Uterus (tissue), 2 donors: ENCODE measurements at regions not wholly inside any gene's neighbourhood (a gene's known extent, or its start where the extent isn't known, plus 50 kb on each side); places are given as distances from the start of the nearest gene placed in this dataset.

ENCODE experiments used
- CTCF ChIP-seq, 4 experiments: fragments of 200-600 bp in 2 of 4; fragments of 450-650 bp in 2 of 4; sonication (generic) in 2 of 4; IDR thresholded peaks; one replicate each; pipeline ENCODE4 v1.5.1; 2016 to 2019; ENCODE audit warnings: antibody characterized with exemption in 4 of 4, mild to moderate bottlenecking in 2 of 4, moderate library complexity in 1 of 4
- POLR2A ChIP-seq, 2 donors: fragments of 450-650 bp; IDR thresholded peaks; one replicate each; pipeline ENCODE4 v1.6.1; 2016; ENCODE audit warnings: antibody characterized with exemption in 2 of 2, mild to moderate bottlenecking in 1 of 2, moderate library complexity in 1 of 2

GRCh38 chr6:4459996-4460395 lies 316.2 kb upstream of the CDYL start:
- TF ChIP-seq CTCF (IDR thresholded peaks at IDR 0.05) (no peak), POLR2A (IDR thresholded peaks at IDR 0.05) (no peak)
